GM12878 (cell line): ENCODE measurements at regions not wholly inside any gene's neighbourhood (a gene's known extent, or its start where the extent isn't known, plus 50 kb on each side); places are given as distances from the start of the nearest gene placed in this dataset.

Experiments used
- PAX8 ChIP-seq: fragments of 450-650 bp; IDR thresholded peaks from 2 replicates; pipeline ENCODE4 v1.6.1; 2017; ENCODE audit warnings: mild to moderate bottlenecking, moderate library complexity
- YY1 ChIP-seq: IDR thresholded peaks from 2 replicates; pipeline ENCODE4 v1.6.1; 2011; ENCODE audit warnings: low read depth, mild to moderate bottlenecking, low read length
- TF ChIP-seq, protein P1 (sequence below): fragments of 450-650 bp; IDR thresholded peaks from 2 replicates; pipeline ENCODE4 v1.6.1; 2017; ENCODE audit warnings: mild to moderate bottlenecking, moderate library complexity
- TF ChIP-seq, protein P2 (sequence below): fragments of 450-650 bp; IDR thresholded peaks from 2 replicates; pipeline ENCODE4 v1.6.1; 2018; ENCODE audit warnings: mild to moderate bottlenecking, low read depth, moderate library complexity; ENCODE audit not compliant: partially characterized antibody
- TF ChIP-seq, protein P3 (sequence below): IDR thresholded peaks from 2 replicates; pipeline ENCODE4 v1.6.1; 2011; ENCODE audit warnings: mild to moderate bottlenecking, low read depth, low read length, moderate library complexity; ENCODE audit not compliant: insufficient replicate concordance

DNA sequence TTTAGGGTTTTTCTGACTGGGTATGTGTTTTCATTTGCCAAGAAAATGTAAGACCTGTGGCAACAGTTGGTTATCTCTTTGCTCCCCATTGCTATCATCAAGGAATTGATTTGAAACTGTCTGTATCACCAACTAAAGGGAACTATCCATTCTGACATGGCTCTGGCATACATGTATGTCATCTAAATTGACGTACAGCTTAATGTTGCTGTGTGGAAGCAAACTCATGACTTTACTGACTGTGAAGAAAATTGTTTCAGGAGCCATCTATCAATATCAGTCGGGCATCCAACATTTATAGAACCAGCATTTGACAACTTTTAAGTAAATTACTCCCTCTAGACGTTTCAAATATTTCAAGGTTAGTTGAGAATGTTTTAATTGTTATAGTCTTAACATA, 555.8 kb upstream of the EPHA7 start (continued):
- TF ChIP-seq, protein P1, sequence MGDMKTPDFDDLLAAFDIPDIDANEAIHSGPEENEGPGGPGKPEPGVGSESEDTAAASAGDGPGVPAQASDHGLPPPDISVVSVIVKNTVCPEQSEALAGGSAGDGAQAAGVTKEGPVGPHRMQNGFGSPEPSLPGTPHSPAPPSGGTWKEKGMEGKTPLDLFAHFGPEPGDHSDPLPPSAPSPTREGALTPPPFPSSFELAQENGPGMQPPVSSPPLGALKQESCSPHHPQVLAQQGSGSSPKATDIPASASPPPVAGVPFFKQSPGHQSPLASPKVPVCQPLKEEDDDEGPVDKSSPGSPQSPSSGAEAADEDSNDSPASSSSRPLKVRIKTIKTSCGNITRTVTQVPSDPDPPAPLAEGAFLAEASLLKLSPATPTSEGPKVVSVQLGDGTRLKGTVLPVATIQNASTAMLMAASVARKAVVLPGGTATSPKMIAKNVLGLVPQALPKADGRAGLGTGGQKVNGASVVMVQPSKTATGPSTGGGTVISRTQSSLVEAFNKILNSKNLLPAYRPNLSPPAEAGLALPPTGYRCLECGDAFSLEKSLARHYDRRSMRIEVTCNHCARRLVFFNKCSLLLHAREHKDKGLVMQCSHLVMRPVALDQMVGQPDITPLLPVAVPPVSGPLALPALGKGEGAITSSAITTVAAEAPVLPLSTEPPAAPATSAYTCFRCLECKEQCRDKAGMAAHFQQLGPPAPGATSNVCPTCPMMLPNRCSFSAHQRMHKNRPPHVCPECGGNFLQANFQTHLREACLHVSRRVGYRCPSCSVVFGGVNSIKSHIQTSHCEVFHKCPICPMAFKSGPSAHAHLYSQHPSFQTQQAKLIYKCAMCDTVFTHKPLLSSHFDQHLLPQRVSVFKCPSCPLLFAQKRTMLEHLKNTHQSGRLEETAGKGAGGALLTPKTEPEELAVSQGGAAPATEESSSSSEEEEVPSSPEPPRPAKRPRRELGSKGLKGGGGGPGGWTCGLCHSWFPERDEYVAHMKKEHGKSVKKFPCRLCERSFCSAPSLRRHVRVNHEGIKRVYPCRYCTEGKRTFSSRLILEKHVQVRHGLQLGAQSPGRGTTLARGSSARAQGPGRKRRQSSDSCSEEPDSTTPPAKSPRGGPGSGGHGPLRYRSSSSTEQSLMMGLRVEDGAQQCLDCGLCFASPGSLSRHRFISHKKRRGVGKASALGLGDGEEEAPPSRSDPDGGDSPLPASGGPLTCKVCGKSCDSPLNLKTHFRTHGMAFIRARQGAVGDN = no peak
- TF ChIP-seq, protein P2, sequence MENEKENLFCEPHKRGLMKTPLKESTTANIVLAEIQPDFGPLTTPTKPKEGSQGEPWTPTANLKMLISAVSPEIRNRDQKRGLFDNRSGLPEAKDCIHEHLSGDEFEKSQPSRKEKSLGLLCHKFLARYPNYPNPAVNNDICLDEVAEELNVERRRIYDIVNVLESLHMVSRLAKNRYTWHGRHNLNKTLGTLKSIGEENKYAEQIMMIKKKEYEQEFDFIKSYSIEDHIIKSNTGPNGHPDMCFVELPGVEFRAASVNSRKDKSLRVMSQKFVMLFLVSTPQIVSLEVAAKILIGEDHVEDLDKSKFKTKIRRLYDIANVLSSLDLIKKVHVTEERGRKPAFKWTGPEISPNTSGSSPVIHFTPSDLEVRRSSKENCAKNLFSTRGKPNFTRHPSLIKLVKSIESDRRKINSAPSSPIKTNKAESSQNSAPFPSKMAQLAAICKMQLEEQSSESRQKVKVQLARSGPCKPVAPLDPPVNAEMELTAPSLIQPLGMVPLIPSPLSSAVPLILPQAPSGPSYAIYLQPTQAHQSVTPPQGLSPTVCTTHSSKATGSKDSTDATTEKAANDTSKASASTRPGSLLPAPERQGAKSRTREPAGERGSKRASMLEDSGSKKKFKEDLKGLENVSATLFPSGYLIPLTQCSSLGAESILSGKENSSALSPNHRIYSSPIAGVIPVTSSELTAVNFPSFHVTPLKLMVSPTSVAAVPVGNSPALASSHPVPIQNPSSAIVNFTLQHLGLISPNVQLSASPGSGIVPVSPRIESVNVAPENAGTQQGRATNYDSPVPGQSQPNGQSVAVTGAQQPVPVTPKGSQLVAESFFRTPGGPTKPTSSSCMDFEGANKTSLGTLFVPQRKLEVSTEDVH = no peak
- no peak for TF ChIP-seq PAX8
- no peak for TF ChIP-seq YY1
- TF ChIP-seq, protein P3, sequence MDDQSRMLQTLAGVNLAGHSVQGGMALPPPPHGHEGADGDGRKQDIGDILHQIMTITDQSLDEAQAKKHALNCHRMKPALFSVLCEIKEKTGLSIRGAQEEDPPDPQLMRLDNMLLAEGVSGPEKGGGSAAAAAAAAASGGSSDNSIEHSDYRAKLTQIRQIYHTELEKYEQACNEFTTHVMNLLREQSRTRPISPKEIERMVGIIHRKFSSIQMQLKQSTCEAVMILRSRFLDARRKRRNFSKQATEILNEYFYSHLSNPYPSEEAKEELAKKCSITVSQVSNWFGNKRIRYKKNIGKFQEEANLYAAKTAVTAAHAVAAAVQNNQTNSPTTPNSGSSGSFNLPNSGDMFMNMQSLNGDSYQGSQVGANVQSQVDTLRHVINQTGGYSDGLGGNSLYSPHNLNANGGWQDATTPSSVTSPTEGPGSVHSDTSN = no peak
